GM21529 (cell line): ENCODE measurements at regions not wholly inside any gene's neighbourhood (a gene's known extent, or its start where the extent isn't known, plus 50 kb on each side); places are given as distances from the start of the nearest gene placed in this dataset.
"Not testable (repeated sequence)": the region's sequence is repeated elsewhere in the genome, so short reads cannot be mapped to it uniquely, and the experiment has no call there.

ENCODE experiments used
- ATAC-seq: cut with Tn5 transposase; IDR thresholded peaks from one replicate; pipeline ENCODE4 v1.9.1; 2021; ENCODE audit not compliant: unreplicated experiment

DNA sequence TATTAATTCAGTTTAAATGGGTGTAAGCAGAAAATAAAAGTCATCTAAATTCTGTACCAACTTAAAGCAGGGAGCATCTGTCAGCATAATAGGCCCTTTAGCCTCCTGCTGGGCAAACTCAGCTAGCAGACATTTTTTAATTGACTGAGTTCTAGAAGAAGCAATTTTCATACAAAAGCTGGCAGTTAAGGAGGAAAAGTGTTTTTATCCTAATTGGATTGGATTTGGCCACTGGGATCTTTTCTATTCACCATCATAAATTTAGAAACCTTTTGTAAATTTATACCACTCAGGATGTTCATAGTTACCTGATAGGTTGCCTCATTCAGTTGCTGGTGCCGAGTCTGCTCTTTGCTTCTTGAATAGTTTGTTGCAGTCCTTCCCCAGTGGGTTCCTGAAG lies 262.7 kb upstream of the FSIP2 start:
- no peak for ATAC-seq

DNA sequence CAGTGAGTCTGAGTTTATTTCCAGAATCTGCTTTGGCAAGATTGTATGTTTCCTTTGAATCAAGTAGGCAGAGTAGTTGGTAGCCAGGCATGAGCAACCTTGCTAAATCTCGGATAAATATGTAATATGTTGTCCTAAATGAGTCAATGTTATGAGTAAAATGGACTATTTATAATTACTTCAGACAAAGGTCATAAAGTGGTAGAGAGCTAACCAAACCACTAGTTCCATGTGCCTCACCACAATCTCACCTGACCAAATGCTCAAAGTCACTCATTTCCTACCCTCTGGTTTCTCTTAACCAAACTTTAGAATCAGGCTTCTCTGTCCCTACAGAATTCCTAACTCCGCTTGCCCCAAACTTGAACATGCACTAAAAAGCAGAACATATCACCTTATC lies 261.2 kb upstream of the FSIP2 start:
- ATAC-seq, result no peak

DNA sequence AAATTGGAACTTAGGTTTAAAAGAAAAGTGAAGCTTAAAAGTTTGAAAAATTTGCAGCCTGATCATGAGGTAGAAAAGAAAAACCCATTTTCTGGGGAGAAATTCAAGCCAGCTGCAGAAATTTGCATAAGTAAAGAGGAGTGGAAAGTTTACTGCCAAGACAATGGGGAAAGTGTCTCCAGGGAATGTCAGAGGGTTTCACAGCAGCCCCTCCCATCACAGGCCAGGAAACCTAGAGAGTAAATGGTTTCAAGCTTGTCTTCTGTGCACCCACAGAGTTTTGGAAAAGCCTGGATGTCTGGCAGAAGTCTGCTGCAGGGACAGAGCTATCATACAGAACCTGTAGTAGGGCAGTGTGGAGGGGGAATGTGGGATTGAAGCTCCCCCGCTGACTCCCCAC lies 254.0 kb upstream of the FSIP2 start:
- no peak for ATAC-seq

- no peak for ATAC-seq
Measured at GRCh38 chr2:185502351-185502750, 236.3 kb upstream of the FSIP2 start.

GRCh38 chr2:185507719-185508118 lies 230.9 kb upstream of the FSIP2 start:
- ATAC-seq, result no peak

GRCh38 chr2:185510060-185510459 lies 228.5 kb upstream of the FSIP2 start:
- no peak for ATAC-seq

GRCh38 chr2:185511925-185512324 lies 226.7 kb upstream of the FSIP2 start:
- ATAC-seq, result no peak

DNA sequence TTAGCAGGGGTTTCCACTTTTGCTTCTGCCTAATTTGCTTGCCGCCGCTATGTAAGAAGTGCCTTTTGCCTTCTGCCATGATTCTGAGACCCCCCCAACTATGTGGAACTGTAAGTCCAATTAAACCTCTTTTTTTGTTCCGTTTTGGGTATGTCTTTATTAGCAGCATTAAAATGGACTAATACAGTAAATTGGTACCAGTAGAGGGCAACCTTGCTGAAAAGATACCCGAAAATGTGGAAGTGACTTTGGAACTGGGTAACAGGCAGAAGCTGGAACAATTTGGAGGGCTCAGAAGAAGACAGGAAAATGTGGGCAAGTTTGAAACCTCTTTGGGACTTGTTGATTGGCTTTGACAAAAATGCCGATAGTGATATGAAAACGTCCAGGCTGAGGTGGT lies 216.1 kb upstream of the FSIP2 start:
- no peak for ATAC-seq

DNA sequence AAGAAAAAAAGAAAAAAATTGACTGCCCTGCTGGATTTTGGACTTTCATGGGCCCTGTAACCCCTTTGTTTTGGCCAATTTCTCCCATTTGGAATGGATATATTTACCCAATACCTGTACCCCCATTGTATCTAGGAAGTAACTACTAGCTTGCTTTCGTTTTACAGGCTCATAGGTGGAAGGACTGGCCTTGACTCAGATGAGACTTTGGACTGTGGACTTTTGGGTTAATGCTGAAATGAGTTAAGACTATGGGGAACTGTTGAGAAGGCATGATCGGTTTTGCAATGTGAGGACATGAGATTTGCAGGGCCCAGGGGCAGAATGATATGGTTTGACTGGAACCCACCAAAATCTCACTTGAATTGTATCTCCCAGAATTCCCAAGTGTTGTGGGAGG lies 214.4 kb upstream of the FSIP2 start:
- not testable (repeated sequence) for ATAC-seq

DNA sequence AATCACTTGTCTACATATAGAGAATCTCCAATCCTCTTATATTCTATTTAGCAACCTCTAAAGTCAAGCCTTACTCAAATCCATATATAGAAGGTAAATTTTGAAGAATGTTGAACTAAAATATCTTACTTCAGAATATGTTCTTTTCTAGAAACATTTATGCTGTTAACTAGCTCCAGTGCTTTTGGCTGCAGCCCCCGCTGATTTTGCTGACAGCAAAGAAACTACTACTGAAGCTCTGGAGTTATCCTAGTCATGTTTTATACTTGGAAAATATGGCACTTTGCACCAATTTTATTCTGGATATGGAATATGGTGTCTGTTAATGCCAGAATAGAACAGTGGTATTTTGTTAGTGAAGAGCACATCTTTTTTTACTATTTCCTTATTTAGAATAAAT lies 212.4 kb upstream of the FSIP2 start:
- no peak for ATAC-seq

- no peak for ATAC-seq
Measured at GRCh38 chr2:185531721-185532120, 206.9 kb upstream of the FSIP2 start.

- ATAC-seq, result no peak
Measured at GRCh38 chr2:185537689-185538088, 200.9 kb upstream of the FSIP2 start.

DNA sequence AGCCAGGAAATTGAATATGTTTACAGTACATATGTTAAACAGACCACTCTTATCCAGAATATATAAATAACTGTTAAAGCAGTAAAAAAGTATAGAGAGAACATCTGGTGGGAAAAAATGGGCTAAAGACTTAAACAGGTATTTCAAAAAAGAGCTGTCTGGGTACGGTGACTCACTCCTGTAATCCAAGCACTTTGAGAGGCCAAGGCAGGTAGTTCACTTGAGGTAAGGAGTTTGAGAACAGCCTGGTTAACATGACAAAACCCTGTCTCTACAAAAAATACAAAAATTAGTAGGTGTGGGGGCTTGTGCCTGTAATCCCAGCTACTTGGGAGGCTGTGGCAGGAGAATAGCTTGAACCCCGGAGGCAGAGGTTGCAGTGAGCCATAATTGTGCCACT lies 171.4 kb upstream of the FSIP2 start:
- no peak for ATAC-seq

- no peak for ATAC-seq
Measured at GRCh38 chr2:185567940-185568339, 170.7 kb upstream of the FSIP2 start.

DNA sequence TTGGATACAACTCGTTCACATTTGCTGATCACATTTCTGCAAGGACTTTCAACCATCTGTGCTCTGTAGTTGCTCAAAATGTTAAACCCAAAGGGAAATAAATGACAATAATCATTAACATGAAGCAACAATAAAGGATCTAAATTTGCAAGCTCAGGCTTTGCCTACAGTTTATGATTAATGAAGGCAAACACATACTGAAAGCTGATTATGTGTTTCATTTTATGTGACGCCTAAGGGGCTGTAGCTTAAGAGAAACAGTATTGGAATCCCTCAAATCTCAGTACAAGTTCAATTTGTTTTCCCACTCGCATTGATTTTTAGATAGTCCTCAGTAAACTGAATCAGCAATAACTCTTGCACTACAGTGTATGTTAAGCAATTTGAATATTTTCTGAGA lies 160.3 kb upstream of the FSIP2 start:
- ATAC-seq, result no peak

DNA sequence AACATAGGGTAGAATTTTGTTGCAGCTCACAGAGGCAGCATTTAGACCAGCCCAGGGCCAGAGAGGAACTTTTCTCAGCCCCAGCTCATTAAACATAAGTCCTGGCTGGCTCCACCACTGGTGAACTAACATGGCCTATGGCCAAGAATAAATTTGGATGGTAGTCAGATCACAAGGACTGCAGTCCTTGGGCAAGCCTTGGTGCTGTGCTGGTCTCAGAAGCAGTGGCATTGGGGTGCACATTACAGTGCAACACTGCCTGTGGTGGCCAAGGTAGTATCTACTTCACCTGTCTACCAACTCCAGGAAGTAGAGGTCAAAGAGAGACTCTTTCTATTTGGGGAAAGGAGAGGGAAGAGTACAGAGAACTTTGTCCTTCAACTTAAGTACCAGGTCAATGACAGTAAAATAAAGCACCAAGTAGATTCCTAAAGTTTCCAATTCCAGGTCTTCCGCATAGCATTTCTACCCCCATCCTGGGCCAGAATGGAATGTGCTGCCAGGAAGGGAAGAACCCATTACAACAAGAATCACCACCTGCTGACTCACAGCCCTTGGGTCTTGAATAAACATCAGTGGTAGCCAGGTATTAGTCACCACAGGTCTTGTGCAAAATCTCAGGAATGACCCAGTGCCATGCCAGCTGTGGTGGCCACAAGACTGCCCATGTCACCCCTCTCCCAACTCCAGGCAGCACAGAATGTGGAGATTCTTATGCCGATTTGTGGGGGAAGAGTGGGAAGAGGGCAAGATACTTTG lies 155.4 kb upstream of the FSIP2 start:
- no peak for ATAC-seq

DNA sequence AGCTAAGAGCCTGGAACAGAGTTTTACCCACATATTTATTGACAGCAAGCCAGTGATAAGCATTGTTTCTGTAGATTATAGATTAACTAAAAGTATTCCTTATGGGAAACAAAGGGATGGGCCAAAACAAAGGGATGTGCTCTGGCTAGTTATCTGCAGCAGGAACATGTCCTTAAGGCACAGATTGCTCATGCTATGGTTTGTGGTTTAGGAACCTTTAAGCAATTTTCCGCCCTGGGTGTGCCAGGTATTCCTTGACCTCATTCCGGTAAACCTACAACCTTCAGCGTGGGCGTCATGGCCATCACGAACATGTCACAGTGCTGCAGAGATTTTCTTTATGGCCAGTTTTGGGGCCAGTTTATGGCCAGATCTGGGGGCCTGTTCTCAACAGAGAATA lies 153.4 kb upstream of the FSIP2 start:
- not testable (repeated sequence) for ATAC-seq

DNA sequence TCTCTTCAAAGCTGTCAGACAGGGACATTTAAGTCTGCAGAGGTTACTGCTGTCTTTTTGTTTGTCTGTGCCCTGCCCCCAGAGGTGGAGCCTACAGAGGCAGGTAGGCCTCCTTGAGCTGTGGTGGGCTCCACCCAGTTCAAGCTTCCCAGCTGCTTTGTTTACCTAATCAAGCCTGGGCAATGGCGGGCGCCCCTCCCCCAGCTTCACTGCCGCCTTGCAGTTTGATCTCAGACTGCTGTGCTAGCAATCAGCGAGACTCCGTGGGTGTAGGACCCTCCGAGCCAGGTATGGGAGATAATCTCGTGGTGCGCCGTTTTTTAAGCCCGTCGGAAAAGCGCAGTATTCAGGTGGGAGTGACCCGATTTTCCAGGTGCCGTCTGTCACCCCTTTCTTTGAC lies 147.3 kb upstream of the FSIP2 start:
- ATAC-seq, result not testable (repeated sequence)

DNA sequence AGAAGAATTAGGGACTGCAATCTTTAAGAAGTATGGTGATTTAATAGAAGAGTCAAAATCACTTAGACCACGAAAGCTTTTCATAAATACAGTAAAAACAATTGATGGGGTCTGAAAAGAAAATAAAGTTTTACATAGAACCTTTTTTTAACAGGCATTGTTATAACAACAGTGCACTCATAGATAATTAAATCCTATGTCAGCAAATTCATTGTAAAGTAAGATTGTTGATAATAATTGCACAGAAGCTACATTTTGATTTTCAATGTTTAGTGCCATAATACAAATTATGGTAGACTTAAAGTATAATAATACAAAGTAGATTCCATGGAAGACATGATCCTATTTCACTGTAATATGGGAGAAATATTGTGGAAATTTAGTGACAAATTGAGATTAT lies 130.7 kb upstream of the FSIP2 start:
- no peak for ATAC-seq

DNA sequence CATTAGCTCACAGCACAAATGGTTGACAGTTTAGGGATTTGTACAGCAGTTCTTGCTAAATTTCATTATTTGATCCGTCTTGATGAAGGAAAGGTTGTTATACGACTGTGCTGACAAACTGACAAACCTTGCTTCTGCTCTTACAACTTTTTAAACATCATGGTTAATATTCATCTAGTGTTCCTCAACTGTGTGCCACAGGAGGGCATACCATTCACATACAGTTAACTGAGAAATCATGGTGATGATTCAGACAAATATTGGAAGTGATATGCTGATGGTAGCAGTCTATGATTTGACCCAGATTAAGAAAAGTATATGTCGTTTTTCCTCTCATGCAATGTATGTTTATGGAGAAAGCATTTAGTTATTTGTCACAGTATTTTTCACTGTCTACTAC lies 129.8 kb upstream of the FSIP2 start:
- no peak for ATAC-seq

DNA sequence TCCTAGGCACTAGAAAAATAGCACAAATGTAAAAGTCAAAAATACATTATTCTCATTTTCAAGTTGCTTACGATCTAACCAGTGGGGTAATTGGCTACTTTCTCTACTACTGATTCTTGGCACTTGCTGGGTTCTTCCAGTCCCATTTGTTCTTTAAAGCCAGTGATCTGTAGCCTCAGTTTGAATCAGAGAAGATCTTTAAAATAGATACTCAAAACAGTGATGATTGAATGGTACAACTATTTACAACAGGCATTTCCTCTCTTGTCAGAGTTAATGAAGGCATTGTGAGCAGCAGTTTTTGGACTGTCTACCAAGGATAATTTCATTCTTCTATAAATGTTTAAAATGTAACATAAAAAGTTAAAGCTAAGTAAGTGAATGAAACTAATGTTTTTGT lies 128.3 kb upstream of the FSIP2 start:
- no peak for ATAC-seq

GRCh38 chr2:185618625-185619024 lies 120.0 kb upstream of the FSIP2 start:
- ATAC-seq, result no peak

DNA sequence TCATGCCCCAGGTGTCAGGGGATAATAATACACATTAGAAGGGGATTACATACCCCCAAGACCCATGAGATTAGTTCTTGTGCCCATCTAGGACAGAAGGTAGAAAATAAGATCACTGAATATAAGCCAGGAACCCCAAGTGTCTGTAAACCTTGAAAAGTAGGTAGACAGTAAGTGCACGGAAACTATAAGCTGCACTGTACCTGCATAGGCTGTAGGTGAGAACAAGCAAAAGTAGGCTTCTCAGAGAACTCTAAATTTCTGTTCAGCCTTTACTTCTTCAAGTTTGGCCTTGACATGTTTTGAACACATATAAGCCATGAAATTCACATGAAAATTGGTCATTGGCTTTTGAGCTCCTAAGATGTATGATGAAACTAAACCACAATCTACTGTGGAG lies 113.0 kb upstream of the FSIP2 start:
- no peak for ATAC-seq
